ENCODE measurements at regions not wholly inside any gene's neighbourhood (a gene's known extent, or its start where the extent isn't known, plus 50 kb on each side); places are given as distances from the start of the nearest gene placed in this dataset.
A peak's percentile ranks its signal among the peaks of the same experiment; 100 is the strongest.

GRCh38 chr13:36493046-36493445 is 60.8 kb downstream of the CCNA1 start:
- DNase-seq, result no peak

- no peak for DNase-seq
Measured at GRCh38 chr13:36495431-36495830, 63.1 kb downstream of the CCNA1 start.

- no peak for DNase-seq
Measured at GRCh38 chr13:36509369-36509768, 77.1 kb downstream of the CCNA1 start.

- DNase-seq, result no peak
Measured at GRCh38 chr13:36512771-36513170, 80.5 kb downstream of the CCNA1 start.

GRCh38 chr13:36513266-36513665 is 81.0 kb downstream of the CCNA1 start:
- no peak for DNase-seq

GRCh38 chr13:36515466-36515865 is 83.2 kb downstream of the CCNA1 start:
- DNase-seq, result no peak

GRCh38 chr13:36516225-36516624 is 83.9 kb downstream of the CCNA1 start:
- DNase-seq, result no peak

- DNase-seq, result no peak
Measured at GRCh38 chr13:36518707-36519106, 86.4 kb downstream of the CCNA1 start.

GRCh38 chr13:36519432-36519831 is 87.1 kb downstream of the CCNA1 start:
- no peak for DNase-seq

GRCh38 chr13:36520111-36520510 is 87.8 kb downstream of the CCNA1 start:
- DNase-seq, result no peak

GRCh38 chr13:36526897-36527296 is 94.6 kb downstream of the CCNA1 start:
- DNase-seq, result no peak

GRCh38 chr13:36528105-36528504 is 95.8 kb downstream of the CCNA1 start:
- no peak for DNase-seq

GRCh38 chr13:36530050-36530789 is 97.9 kb downstream of the CCNA1 start:
- no peak for DNase-seq

GRCh38 chr13:36530861-36531590 is 98.7 kb downstream of the CCNA1 start:
- no peak for DNase-seq

- peak in 1 of 4 experiments; percentile 20 for DNase-seq
Measured at GRCh38 chr13:36531746-36532486, 99.6 kb downstream of the CCNA1 start.

GRCh38 chr13:36533806-36534205 is 101.5 kb downstream of the CCNA1 start:
- no peak for DNase-seq

GRCh38 chr13:36536546-36536945 is 104.3 kb downstream of the CCNA1 start:
- no peak for DNase-seq

- DNase-seq, result no peak
Measured at GRCh38 chr13:36543671-36544070, 111.4 kb downstream of the CCNA1 start.

- no peak for DNase-seq
Measured at GRCh38 chr13:36548129-36548528, 115.8 kb downstream of the CCNA1 start.

GRCh38 chr13:36549126-36549702 is 116.9 kb downstream of the CCNA1 start:
- no peak for DNase-seq

GRCh38 chr13:36549755-36550154 is 117.5 kb downstream of the CCNA1 start:
- no peak for DNase-seq

GRCh38 chr13:36550177-36550576 is 117.9 kb downstream of the CCNA1 start:
- no peak for DNase-seq

GRCh38 chr13:36551445-36551844 is 119.2 kb downstream of the CCNA1 start:
- DNase-seq, result no peak

Data from suppressor macrophage (primary cell).